ENCODE measurements at regions not wholly inside any gene's neighbourhood (a gene's known extent, or its start where the extent isn't known, plus 50 kb on each side); places are given as distances from the start of the nearest gene placed in this dataset.

- no peak for DNase-seq (ENCODE audit: low read depth in 2 of 3, low spot score in 2 of 3)
Measured at GRCh38 chr5:68379275-68380036, 163.9 kb downstream of the PIK3R1 start.

DNA sequence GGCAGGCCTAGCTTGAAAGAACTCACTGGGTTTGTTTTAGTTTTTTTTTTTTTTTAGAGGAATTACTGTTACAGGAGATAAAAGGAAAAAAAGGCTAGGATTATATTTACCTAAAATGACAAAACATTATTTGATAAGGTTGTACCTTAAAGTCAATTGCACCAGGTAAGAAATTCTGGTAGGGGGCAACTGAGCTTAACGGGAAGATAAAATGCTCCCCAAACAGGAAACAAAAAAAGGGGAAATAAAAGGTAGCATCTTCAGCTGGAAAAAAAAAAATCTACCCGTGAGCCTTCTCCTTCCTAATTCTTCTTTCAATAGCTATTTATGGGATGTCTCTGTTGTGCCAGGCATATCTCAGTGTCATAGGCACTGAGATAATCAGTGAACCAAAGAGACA is 164.5 kb downstream of the PIK3R1 start:
- DNase-seq (ENCODE audit: low read depth in 2 of 3, low spot score in 2 of 3), result no peak

GRCh38 chr5:68381060-68381459 is 165.5 kb downstream of the PIK3R1 start:
- DNase-seq (ENCODE audit: low read depth in 2 of 3, low spot score in 2 of 3), result no peak

DNA sequence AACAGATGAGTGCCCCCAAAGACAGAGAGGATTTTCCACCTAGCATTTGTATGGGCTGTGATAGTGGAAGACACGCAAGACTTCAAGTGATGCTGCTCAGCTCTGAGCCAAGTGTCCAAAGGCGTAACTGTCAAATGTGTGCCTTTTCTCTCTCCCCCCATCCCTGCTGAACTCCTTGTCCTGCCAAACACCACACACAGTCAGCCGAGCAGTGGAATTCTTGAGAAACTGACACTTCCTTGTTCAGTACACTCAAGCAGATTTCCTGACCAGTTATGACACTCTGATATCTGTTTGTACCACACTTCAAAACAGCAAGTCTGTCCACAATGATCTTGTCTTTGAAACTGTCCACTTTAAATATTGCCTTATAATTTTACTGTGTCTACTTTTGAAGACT is 166.4 kb downstream of the PIK3R1 start:
- no peak for DNase-seq (ENCODE audit: low read depth in 2 of 3, low spot score in 2 of 3)

DNA sequence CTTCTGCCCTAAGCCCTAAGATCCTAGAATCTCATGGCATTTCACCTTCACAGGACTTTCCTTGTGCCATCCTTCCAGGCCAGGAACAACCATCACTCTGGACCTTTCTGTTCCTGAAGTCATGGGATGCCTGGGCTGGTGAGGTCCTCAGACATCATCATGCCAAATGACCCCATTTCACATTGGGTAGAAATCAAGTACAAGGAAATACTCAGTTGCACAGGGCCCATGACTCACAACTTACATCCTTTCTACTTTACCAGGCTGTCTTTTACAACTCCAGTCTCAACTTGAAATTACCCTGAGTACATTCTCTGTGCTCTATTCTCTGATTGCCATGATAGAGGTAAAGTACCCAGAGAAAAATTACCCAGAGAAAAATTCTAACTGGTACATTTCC is 167.1 kb downstream of the PIK3R1 start:
- no peak for DNase-seq (ENCODE audit: low read depth in 2 of 3, low spot score in 2 of 3)

- no peak for DNase-seq (ENCODE audit: low read depth in 2 of 3, low spot score in 2 of 3)
Measured at GRCh38 chr5:68383888-68384310, 168.3 kb downstream of the PIK3R1 start.

- no peak for DNase-seq (ENCODE audit: low read depth in 2 of 3, low spot score in 2 of 3)
Measured at GRCh38 chr5:68384936-68385594, 169.5 kb downstream of the PIK3R1 start.

GRCh38 chr5:68385936-68386335 is 170.4 kb downstream of the PIK3R1 start:
- no peak for DNase-seq (ENCODE audit: low read depth in 2 of 3, low spot score in 2 of 3)

- no peak for DNase-seq (ENCODE audit: low read depth in 2 of 3, low spot score in 2 of 3)
Measured at GRCh38 chr5:68387074-68387796, 171.7 kb downstream of the PIK3R1 start.

- DNase-seq (ENCODE audit: low read depth in 2 of 3, low spot score in 2 of 3), result no peak
Measured at GRCh38 chr5:68389618-68390017, 174.1 kb downstream of the PIK3R1 start.

DNA sequence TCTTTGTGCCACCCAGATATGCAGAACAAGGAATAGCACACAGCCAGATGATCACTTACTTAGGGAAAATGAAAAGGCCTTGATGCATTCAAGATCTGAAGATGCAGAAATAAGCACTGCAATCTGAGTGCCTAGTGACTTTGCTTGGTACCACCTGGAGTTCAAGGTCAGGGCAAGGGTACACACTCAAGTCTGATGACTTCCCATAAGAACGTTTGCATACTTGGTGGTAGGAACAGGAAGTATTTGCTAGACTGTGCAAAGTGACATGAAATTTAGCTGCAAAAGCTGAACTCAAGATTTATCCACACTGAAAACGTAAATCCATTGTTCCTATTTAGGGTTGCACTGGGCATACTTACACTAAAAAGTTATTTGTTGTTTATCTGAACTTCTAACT is 177.1 kb downstream of the PIK3R1 start:
- DNase-seq (ENCODE audit: low read depth in 2 of 3, low spot score in 2 of 3), result no peak

DNA sequence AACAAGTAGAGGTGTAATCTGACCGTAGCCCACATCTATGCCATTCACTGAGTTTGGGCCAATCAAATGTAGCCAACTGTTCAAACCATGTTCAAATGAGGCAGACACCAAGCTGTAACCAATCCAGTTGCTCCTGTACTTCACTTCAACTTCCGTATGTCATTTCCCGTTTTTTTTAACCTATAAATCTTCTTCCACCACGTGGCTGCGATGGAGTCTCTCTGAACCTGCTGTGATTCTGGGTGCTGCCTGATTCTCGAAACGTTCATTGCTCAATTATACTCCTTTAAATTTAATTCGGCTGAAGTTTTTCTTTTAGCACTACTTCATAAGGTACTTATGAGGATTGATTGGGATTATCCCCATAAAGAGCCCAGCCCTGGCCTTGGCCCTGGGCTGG is 179.7 kb downstream of the PIK3R1 start:
- DNase-seq (ENCODE audit: low read depth in 2 of 3, low spot score in 2 of 3), result no peak

DNA sequence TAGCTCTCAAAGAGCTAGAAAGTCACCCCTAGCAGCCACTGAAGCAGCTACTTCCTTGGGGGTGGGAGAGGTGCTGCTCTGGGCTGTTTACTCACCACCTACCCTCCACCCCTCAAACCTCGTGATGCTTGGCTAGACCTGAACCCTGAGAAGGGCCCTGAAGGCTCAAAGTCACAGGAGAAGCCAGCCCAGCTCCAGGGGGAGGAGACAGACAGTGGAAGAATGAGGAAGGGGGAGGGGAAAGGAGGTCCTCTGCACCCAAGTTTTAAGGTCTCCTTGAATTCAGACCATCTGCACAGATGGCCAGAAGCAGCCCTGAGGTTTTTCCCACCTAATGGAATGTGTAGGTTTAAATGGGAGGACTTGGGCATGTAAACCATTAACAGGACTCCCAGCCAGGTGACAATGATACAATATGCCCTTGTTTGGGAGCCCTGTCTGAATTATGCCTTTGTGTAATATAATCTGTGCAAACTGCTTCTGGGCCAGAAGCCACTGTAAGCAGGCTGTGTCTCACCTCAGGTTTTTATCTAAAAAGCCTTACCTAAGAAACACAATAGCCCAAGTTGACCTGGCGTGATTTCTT is 180.5 kb downstream of the PIK3R1 start:
- DNase-seq (ENCODE audit: low read depth in 2 of 3, low spot score in 2 of 3), result no peak

- no peak for DNase-seq (ENCODE audit: low read depth in 2 of 3, low spot score in 2 of 3)
Measured at GRCh38 chr5:68396722-68397121, 181.2 kb downstream of the PIK3R1 start.

DNA sequence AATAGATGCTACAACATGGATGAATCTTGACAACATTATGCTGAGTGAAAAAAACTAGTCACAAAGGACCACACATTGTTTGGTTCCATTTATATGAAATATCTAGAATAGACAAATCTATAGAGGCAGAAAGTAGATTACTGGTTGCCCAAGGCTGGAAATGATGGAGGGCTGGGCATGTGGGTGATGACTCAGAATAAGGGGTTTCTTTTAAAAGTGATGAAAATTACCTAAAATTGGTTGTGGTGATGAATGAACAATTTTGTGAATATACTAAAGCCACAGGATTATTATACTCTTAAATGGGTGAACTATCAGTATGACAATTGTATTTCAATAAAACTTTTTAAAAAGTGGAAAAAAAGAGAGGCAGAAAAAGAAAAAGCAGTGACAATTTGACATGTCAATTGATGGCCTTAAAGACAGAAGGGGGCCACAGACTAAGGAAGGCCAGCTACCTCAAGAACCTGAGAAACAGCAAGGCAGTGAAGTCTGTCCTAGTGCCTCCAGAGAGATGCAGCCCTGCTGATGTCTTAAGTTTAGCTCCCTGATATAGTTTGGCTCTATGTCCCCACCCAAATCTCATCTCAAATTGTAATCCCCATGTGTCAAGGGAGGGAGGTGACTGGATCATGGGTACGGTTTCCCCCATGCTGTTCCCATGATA is 182.7 kb downstream of the PIK3R1 start:
- DNase-seq (ENCODE audit: low read depth in 2 of 3, low spot score in 2 of 3), result no peak

GRCh38 chr5:68403301-68403700 is 187.7 kb downstream of the PIK3R1 start:
- DNase-seq (ENCODE audit: low read depth in 2 of 3, low spot score in 2 of 3), result no peak

DNA sequence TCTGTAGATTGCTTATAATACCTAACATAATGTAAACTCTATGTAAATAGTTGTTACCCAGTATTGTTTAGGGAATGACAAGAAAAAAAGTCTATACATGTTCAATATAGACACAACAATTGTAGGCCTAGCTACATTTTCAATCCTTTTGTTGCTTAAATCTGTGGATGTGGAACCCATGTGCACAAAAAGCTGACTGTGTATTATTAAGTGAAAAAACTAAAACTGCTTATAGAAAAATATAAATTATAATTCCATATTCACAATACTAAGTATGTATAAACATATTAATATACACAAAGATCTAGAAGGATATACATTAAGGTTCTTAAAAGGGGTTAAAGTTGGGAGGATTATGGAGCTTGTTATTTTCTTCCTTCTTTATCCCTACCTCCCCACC is 188.7 kb downstream of the PIK3R1 start:
- DNase-seq (ENCODE audit: low read depth in 2 of 3, low spot score in 2 of 3), result no peak

- DNase-seq (ENCODE audit: low read depth in 2 of 3, low spot score in 2 of 3), result no peak
Measured at GRCh38 chr5:68405026-68405684, 189.6 kb downstream of the PIK3R1 start.

DNA sequence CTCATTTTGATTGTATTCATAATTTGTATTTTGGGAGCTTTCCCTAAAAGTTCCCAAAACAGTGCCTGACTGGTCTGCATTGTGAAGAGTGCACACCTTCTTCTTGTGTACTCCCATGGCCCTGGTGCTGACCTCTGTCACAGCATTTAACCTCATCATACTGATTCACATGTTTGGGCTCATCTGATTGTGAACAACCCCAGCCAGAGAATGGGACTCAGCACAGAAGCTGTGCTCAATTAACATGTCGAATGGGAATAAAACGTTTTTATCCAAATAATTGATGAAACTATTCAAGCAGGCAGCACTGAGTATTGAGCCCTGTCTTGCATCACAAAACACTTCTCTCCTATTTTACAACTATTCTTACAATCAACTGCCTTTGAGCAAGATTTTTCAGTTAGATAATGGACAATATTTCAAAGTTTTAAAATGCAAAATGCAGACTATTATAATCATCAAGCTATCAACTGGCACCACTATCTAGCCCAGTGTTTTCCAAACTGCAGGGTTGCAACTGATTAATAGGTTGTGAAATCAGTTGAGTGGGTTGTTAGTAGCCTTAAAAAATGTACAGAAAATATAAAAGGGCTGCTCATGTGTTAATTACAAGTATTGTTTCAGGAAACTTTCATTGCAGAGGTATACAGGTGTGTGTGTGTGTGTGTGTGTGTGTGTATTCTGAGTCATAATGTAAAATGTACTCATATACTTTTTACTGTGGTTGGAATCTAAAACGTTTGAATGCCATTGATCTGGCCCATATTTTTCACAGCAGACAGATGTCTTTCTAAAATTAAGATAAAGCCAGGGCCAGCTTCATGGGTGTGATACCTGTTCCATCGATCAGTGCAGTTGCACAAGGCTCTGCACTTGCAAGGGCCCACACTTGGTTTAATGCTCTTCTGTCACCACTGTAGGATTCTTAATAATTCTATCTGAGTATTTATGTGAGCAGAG is 190.5 kb downstream of the PIK3R1 start:
- DNase-seq (ENCODE audit: low read depth in 2 of 3, low spot score in 2 of 3), result no peak
